Astrocyte of the spinal cord (primary cell): ENCODE measurements at regions not wholly inside any gene's neighbourhood (a gene's known extent, or its start where the extent isn't known, plus 50 kb on each side); places are given as distances from the start of the nearest gene placed in this dataset.

Source experiments
- DNase-seq: peaks from one replicate; pipeline ENCODE4 v3.0.0; 2011; ENCODE audit warnings: low read depth, low spot score
- H3K4me3 ChIP-seq: 2 replicates; pipeline ENCODE4 v1.5.1; 2011; ENCODE audit warnings: low read depth, mild to moderate bottlenecking, low read length, moderate library complexity
- in situ Hi-C: cut with HindIII; loops from 2 replicates; pipeline ENCODE4 v1.10.0; 2017; ENCODE audit warnings: low sequenced_read_pairs
- TF ChIP-seq, protein P1 (sequence below): IDR thresholded peaks from 2 replicates; pipeline ENCODE4 v1.5.1; 2012; ENCODE audit warnings: low read depth, mild to moderate bottlenecking, low read length, inconsistent platforms

DNA sequence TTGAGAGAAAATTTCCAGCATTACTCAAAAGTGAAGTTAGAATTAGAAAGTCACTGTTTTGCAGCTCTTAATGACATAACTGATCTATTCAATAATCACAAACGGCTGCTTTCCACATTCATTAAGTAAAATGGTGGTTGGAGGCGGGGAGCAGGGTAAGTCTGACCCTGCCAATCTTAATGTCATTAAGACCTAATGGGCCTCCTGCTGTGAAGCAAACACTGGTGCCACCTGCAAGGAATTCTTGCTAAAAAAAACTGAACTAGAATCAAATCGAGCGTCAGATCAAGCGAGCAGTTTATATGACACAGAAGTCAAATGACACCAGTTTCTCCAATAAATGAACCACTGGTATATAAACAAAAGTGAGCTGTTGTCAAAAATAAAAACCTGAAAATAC lies 351.5 kb downstream of the BRD1 start:
- DNase-seq: no peak
- TF ChIP-seq, protein P1, sequence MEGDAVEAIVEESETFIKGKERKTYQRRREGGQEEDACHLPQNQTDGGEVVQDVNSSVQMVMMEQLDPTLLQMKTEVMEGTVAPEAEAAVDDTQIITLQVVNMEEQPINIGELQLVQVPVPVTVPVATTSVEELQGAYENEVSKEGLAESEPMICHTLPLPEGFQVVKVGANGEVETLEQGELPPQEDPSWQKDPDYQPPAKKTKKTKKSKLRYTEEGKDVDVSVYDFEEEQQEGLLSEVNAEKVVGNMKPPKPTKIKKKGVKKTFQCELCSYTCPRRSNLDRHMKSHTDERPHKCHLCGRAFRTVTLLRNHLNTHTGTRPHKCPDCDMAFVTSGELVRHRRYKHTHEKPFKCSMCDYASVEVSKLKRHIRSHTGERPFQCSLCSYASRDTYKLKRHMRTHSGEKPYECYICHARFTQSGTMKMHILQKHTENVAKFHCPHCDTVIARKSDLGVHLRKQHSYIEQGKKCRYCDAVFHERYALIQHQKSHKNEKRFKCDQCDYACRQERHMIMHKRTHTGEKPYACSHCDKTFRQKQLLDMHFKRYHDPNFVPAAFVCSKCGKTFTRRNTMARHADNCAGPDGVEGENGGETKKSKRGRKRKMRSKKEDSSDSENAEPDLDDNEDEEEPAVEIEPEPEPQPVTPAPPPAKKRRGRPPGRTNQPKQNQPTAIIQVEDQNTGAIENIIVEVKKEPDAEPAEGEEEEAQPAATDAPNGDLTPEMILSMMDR: no peak
- in situ Hi-C loops: no loop called here
- no peak overlapping the region for H3K4me3 ChIP-seq

DNA sequence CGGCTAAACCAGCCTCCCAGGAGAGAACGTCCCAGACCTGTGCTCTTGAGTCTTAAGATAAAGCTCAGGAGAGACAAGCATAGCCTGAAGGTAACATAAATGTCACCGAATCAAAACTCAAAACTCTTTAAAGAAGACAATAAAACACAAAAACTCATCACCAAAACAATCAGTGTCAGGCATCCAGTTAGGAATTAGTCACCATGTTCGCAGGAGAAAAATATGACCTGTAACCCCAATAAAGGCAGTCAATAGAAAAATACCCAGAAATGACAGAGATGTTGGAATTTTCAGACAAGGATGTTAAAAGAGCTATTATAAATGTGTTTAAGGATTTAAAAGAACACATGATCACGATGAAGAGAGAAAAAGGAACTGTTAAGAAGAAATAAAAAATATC lies 352.4 kb downstream of the BRD1 start:
- no peak overlapping the region for H3K4me3 ChIP-seq
- no peak for DNase-seq
- in situ Hi-C loops: no loop called here
- TF ChIP-seq, protein P1: no peak

DNA sequence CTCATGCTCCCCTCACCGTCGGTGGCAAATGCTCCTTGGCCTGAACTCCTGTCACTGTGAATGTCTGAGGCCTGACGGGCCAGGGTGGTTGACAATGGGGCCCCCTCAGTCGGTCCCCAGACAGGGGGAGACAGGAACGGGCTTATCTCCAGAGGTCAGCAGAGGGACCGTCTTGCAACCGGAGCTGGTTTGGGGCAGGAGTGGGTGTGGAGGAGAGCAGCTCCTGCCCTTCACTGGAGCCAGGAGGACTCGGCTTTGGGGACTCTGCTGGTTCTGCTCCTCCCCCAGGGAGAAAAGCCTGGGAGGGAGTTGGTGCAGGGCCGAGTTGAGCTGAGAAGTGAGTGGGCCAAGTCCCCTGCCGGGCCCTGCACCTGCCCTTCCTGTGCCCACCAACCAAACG lies 354.4 kb downstream of the BRD1 start:
- no peak overlapping the region for H3K4me3 ChIP-seq
- DNase-seq: no peak
- in situ Hi-C loops: no loop called here
- TF ChIP-seq, protein P1: no peak

DNA sequence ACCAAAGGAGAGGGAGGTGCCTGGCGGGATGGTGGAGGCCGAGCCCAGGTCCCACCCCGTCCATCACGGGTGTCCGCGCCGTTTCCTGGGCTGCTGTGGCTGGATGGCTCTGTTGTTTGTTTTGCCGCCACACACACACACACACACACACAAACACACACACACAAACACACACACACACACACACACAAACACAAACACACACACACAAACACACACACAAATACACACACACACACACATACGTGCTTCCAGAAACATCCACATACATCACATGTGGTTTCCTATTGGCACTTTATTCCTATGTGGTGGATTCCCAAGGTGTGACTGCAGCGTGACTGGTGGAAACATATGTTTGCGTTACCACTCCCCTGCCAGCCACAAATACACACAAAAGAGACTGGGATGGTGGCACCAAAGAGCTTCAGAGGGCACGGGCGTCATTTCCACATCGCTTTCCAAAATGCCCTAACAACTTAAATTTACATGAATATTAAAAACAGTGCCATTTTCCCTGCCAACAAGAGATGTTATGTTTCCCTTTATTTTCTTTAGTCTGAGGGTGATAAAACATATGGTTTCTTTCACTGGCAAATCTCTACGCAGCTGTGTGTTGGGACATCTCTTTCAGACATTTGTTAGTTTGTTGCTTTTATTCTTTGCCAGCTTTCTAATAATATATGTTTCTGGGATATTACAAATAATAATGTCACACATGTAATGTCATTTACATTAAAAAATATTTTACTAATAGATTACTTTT lies 356.8 kb downstream of the BRD1 start:
- H3K4me3 ChIP-seq: no peak overlapping the region

DNA sequence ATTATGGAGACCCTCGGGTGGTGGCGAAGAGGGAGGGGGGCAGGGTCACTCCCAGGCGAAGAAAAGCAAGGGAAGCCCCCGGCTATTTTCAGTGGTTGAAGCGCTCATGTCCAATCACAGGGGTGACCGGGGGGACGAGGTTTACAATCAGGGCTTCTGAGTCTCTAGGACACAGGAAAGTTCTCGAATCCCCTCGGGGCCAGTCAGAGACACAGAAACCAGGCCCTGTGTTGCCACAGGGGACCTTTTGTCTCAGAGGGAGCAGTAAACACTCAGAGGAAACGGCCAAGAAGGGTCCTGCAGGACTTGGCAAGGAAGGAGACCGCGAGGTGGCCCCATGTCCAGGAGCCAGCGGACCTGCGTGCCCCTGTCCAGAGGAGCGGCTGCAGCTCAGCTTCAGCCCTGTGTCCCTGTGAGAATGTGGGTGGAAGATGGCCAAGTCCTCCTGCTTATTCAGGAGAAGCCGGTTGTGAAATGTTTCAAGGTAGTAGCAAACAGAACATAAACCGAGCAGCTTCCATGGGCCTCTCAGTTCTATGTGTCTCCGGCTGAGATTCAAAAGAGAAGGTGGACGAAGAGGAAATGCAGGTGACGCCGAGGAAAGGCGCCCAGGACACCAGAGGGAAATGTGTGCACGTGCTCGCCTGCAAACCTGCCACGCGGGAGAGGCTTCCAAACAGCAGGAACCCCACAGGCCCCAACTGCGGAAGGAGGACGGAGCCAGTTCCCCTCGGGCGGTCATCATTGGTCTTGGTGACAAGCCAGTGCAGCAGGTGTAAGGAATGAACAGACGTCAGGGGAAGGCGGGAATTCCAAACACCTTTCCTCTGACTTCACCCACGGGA lies 357.6 kb downstream of the BRD1 start:
- no peak for DNase-seq
- TF ChIP-seq, protein P1: no peak
- no peak overlapping the region for H3K4me3 ChIP-seq
- in situ Hi-C loops: no loop called here

More for the DNA sequence above, 356.8 kb downstream of the BRD1 start:
- in situ Hi-C loops: no loop called here
- TF ChIP-seq, protein P1: no peak
- DNase-seq: no peak

DNA sequence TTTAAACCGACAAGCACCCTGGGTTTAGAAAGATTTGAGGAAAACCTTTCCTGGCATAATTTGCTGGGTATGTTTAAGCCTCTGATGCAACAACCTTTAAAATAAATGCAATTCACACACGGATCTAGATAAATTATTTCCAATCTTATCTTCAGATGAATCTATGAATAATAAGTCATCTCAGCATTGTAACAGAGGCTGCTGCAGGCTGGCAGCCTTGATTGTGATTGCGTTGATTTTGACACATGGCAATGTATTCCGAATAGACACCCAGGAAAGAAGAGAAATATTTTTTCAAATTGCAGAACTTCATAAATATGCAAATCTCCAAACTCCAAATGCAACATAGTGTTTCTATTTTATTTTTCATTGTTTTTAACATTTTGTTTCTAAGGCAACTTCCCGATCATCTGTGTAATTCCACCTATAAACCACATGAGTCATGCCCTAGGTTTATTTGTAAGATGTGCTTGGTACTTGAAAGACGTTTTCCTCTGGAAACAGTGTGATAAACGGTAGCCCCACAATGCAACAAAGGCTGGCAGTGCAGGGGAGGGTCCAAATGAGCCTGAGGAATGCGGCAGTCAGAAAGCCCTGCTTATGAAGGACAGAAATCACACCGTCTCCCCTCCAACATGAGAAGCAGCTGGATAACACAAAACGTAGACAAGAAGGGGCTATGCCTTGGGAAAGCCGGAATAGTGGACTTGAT lies 359.0 kb downstream of the BRD1 start:
- no peak overlapping the region for H3K4me3 ChIP-seq
- no peak for DNase-seq
- TF ChIP-seq, protein P1: no peak
- in situ Hi-C loops: no loop called here
